Erythroblast (primary cell): ENCODE measurements at regions not wholly inside any gene's neighbourhood (a gene's known extent, or its start where the extent isn't known, plus 50 kb on each side); places are given as distances from the start of the nearest gene placed in this dataset.

ENCODE experiments used
- GATA1 ChIP-seq: IDR thresholded peaks from 2 replicates; pipeline ENCODE4 v1.6.1; 2011; ENCODE audit warnings: low read depth, mild to moderate bottlenecking, control low read depth, low read length, moderate library complexity
- POLR2A ChIP-seq: IDR thresholded peaks from 2 replicates; pipeline ENCODE4 v1.6.1; 2011; ENCODE audit warnings: mild to moderate bottlenecking, low read length

GRCh38 chr15:70563561-70564095, 199.7 kb downstream of the UACA start:
- TF ChIP-seq POLR2A (no peak), GATA1 (no peak)
